H1 (cell line): ENCODE measurements at regions not wholly inside any gene's neighbourhood (a gene's known extent, or its start where the extent isn't known, plus 50 kb on each side); places are given as distances from the start of the nearest gene placed in this dataset.

Source experiments
- CTCF ChIA-PET: fragments of 300-600 bp; sonication (Branson Sonifier 250); formaldehyde crosslinking; loops from one replicate; lab custom pipeline; 2021; ENCODE audit not compliant: partially characterized antibody; lab: Charles Lee
- POLR2A ChIA-PET: fragments of 300-600 bp; sonication (Branson Sonifier 250); formaldehyde crosslinking; loops from one replicate; lab custom pipeline; 2021; ENCODE audit warnings: inconsistent platforms; ENCODE audit not compliant: partially characterized antibody; lab: Charles Lee
- DNase-seq, 2 experiments: peaks; one replicate each; pipeline versions ENCODE4 v3.0.0 to v3.0.0-alpha.2; 2010 to 2022; ENCODE audit warnings: low spot score in 2 of 2, low read depth in 1 of 2, mixed read lengths in 1 of 2
- FAIRE-seq: peaks from 2 replicates; lab custom pipeline; 2011; peaks lifted over from hg19 to GRCh38; lab: Jason Lieb, UNC
- H2AFZ ChIP-seq: 2 replicates; pipeline ENCODE4 v1.8.1; 2012; ENCODE audit warnings: low read length, inconsistent platforms
- H2AK5ac ChIP-seq: 2 replicates; pipeline ENCODE4 v1.6.1; 2013; ENCODE audit warnings: low read depth, low read length
- H2BK120ac ChIP-seq: replicated peaks from 2 replicates; pipeline ENCODE3; 2013; ENCODE audit warnings: low read depth, low read length, inconsistent platforms
- H2BK12ac ChIP-seq: 2 replicates; pipeline ENCODE4 v1.6.1; 2013; ENCODE audit warnings: low read depth, low read length
- H2BK15ac ChIP-seq: 2 replicates; pipeline ENCODE4 v1.6.1; 2013; ENCODE audit warnings: low read length
- H2BK20ac ChIP-seq: 2 replicates; pipeline ENCODE4 v1.6.1; 2013; ENCODE audit warnings: low read length
- H2BK5ac ChIP-seq: 2 replicates; pipeline ENCODE4 v1.6.1; 2013; ENCODE audit warnings: low read depth, low read length
- H3K14ac ChIP-seq: 2 replicates; pipeline ENCODE4 v1.6.1; 2013; ENCODE audit warnings: inconsistent platforms; ENCODE audit not compliant: insufficient read length
- H3K18ac ChIP-seq: 2 replicates; pipeline ENCODE4 v1.6.1; 2013; ENCODE audit warnings: low read length; ENCODE audit errors: extremely low read depth
- H3K23ac ChIP-seq: 2 replicates; pipeline ENCODE4 v1.6.1; 2013; ENCODE audit warnings: inconsistent platforms; ENCODE audit not compliant: insufficient read length
- H3K23me2 ChIP-seq: 2 replicates; pipeline ENCODE4 v1.6.1; 2013; ENCODE audit warnings: low read depth, low read length
- H3K27ac ChIP-seq: 2 replicates; pipeline ENCODE4 v1.6.1; 2011; ENCODE audit warnings: low read depth, low read length, inconsistent platforms
- H3K27me3 ChIP-seq, 4 experiments: replicated peaks in 1 of 4; 1 replicate in 1 of 4; 2 replicates in 3 of 4; pipeline versions ENCODE4 v1.6.1 to v1.8.1; 2011 to 2013; ENCODE audit warnings: low read length in 3 of 4, mild to moderate bottlenecking in 3 of 4, inconsistent platforms in 2 of 4, mixed read lengths in 2 of 4, moderate library complexity in 1 of 4; ENCODE audit not compliant: control insufficient read depth in 3 of 4, insufficient read depth in 3 of 4; ENCODE audit errors: extremely low read depth in 1 of 4
- H3K36me3 ChIP-seq, 4 experiments: 2 replicates each; pipeline versions ENCODE4 v1.6.1 to v1.8.1; 2011 to 2013; ENCODE audit warnings: mild to moderate bottlenecking in 4 of 4, low read length in 3 of 4, moderate library complexity in 2 of 4, control low read depth in 1 of 4, inconsistent platforms in 1 of 4; ENCODE audit not compliant: insufficient read depth in 4 of 4, control insufficient read depth in 2 of 4
- H3K4ac ChIP-seq: replicated peaks from 2 replicates; pipeline ENCODE3; 2013; ENCODE audit warnings: low read length, low read depth, mixed read lengths, inconsistent platforms; ENCODE audit not compliant: insufficient read length
- H3K4me1 ChIP-seq, 4 experiments: replicated peaks in 1 of 4; 1 replicate in 1 of 4; 2 replicates in 3 of 4; pipeline versions ENCODE4 v1.6.1 to v1.8.1; 2011 to 2013; ENCODE audit warnings: low read length in 3 of 4, inconsistent platforms in 2 of 4, mixed read lengths in 1 of 4; ENCODE audit not compliant: insufficient read depth in 4 of 4, control insufficient read depth in 3 of 4
- H3K4me2 ChIP-seq, 2 experiments: 2 replicates each; pipeline versions ENCODE4 v1.6.1 to v1.8.1; 2011 to 2013; ENCODE audit warnings: low read depth in 2 of 2, low read length in 2 of 2, control low read depth in 1 of 2, inconsistent platforms in 1 of 2, mild to moderate bottlenecking in 1 of 2; ENCODE audit not compliant: insufficient read depth in 1 of 2
- H3K4me3 ChIP-seq, 4 experiments: fragments of 200-600, 300-600 bp in 1 of 4; sonication (generic), shearing (Covaris generic), sonication (Bioruptor Twin) in 1 of 4; 2 replicates each; pipeline versions ENCODE4 v1.5.1 to v1.8.1; 2011 to 2016; ENCODE audit warnings: low read length in 4 of 4, low read depth in 3 of 4, control low read depth in 2 of 4, inconsistent platforms in 2 of 4, mild to moderate bottlenecking in 2 of 4, mixed read lengths in 1 of 4, moderate library complexity in 1 of 4; ENCODE audit not compliant: insufficient read depth in 2 of 4; ENCODE audit errors: extremely low read depth in 1 of 4
- H3K56ac ChIP-seq: replicated peaks from 2 replicates; pipeline ENCODE3; 2013; ENCODE audit warnings: low read depth, mild to moderate bottlenecking, mixed read lengths, low read length, inconsistent platforms; ENCODE audit not compliant: insufficient read length
- H3K79me1 ChIP-seq: 2 replicates; pipeline ENCODE4 v1.6.1; 2013; ENCODE audit warnings: low read depth, low read length, control low read depth
- H3K79me2 ChIP-seq, 2 experiments: 2 replicates each; pipeline versions ENCODE4 v1.6.1 to v1.8.1; 2012 to 2013; ENCODE audit warnings: low read length in 2 of 2, mild to moderate bottlenecking in 2 of 2, inconsistent platforms in 1 of 2; ENCODE audit not compliant: insufficient read depth in 2 of 2, control insufficient read depth in 1 of 2
- H3K9ac ChIP-seq, 4 experiments: replicated peaks in 1 of 4; 1 replicate in 1 of 4; 2 replicates in 3 of 4; pipeline versions ENCODE4 v1.6.1 to v1.8.1; 2011 to 2013; ENCODE audit warnings: low read depth in 3 of 4, low read length in 3 of 4, control low read depth in 2 of 4, mild to moderate bottlenecking in 2 of 4, moderate library complexity in 2 of 4, inconsistent platforms in 1 of 4; ENCODE audit errors: extremely low read depth in 1 of 4
- H3K9me3 ChIP-seq, 2 experiments: 2 replicates each; pipeline versions ENCODE4 v1.6.1 to v1.8.1; 2012 to 2013; ENCODE audit warnings: mild to moderate bottlenecking in 2 of 2, moderate library complexity in 2 of 2, control low read depth in 1 of 2, inconsistent platforms in 1 of 2, low read depth in 1 of 2, low read length in 1 of 2, mixed read lengths in 1 of 2; ENCODE audit not compliant: insufficient read depth in 2 of 2
- H4K20me1 ChIP-seq, 2 experiments: replicated peaks in 1 of 2; 2 replicates each; pipeline versions ENCODE3 to v1.8.1; 2011 to 2013; ENCODE audit warnings: inconsistent platforms in 2 of 2, low read length in 2 of 2, mild to moderate bottlenecking in 1 of 2; ENCODE audit not compliant: insufficient read depth in 2 of 2, control insufficient read depth in 1 of 2
- H4K5ac ChIP-seq: 2 replicates; pipeline ENCODE4 v1.6.1; 2013; ENCODE audit warnings: low read length, low read depth, mixed read lengths, inconsistent platforms; ENCODE audit not compliant: insufficient read length
- H4K8ac ChIP-seq: 2 replicates; pipeline ENCODE4 v1.8.0; 2013; ENCODE audit warnings: mild to moderate bottlenecking, moderate library complexity, low read length, inconsistent platforms; ENCODE audit not compliant: insufficient read depth; ENCODE audit errors: extremely low read depth
- H4K91ac ChIP-seq: replicated peaks from 2 replicates; pipeline ENCODE3; 2013; ENCODE audit warnings: low read length, mixed read lengths, inconsistent platforms; ENCODE audit not compliant: insufficient read length
- CHD2 ChIP-seq: IDR thresholded peaks from 2 replicates; pipeline ENCODE4 v1.6.1; 2012; ENCODE audit warnings: low read length, improper control_type of control experiment
- KDM1A ChIP-seq: fragments of 200-600, 300-600 bp; sonication (generic); IDR thresholded peaks from 2 replicates; pipeline ENCODE4 v1.7.1; 2016; ENCODE audit warnings: mild to moderate bottlenecking, low read length, borderline replicate concordance
- WGBS, 2 experiments: shearing (Covaris generic) in 1 of 2; methylation state at CpG; one replicate each; pipeline versions ENCODE4 v1.1.6 to v1.1.7; 2013 to 2015; ENCODE audit warnings: low lambda C conversion rate in 2 of 2, mixed read lengths in 2 of 2, inconsistent platforms in 1 of 2, low coverage in 1 of 2, missing lambda C conversion rate in 1 of 2; ENCODE audit not compliant: insufficient replicate concordance in 2 of 2, insufficient coverage in 1 of 2, insufficient read length in 1 of 2; ENCODE audit errors: extremely low coverage in 1 of 2, missing lambda C conversion rate in 1 of 2; 5-methylcytosine and 5-hydroxymethylcytosine counted together

DNA sequence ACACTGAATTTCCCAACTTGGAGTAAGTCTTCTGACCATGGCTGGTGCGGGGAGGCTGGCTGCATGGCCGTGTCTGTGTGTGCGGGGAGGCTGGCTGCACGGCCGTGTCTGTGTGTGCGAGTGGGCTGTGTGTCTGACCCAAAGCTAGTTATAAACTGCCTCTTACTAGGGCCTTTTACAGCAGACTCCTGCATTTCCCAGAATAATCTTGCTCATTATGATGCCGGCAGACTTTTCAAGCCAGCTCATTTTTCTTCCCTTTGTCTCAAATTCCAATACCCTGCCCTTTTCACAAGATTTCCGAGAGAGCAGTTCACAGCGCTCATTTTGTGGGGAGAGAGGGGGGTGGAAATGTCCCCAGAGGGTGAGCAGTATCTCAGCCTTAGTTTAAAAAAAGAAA, 470.7 kb upstream of the BRINP1 start:
- Histone ChIP-seq H2BK12ac (0 out of 2 replicates have a peak overlapping the region, but pooled peaks have one; percentile 10), H3K27me3 (no peaks in the 10 kb centered on the region), H2BK15ac (no peak overlapping the region), H2AK5ac (no peak overlapping the region), H2BK120ac (no peak overlapping the region), H3K27ac (no peak overlapping the region), H2AFZ (peak overlapping the region; percentile 40; the same call in 1 of the 2 replicates), H2BK20ac (no peak overlapping the region), H3K79me1 (no peaks in the 10 kb centered on the region), H3K56ac (no peak overlapping the region), H4K8ac (no peak overlapping the region), H3K4me2 (no peak overlapping the region), H3K4me1 (peaks cover 0 to 2% (median 0%) of the 10 kb centered on the region in 4 experiments; a peak in 1 of 7 replicates), H3K18ac (no peak overlapping the region), H4K20me1 (no peaks in the 10 kb centered on the region), H3K23me2 (peaks cover 1% of the 10 kb centered on the region; the same call in 1 of the 2 replicates), H3K14ac (no peak overlapping the region), H4K5ac (no peak overlapping the region), H3K9ac (no peak overlapping the region), H3K4ac (no peak overlapping the region), H3K23ac (no peak overlapping the region), H3K9me3 (no peaks in the 10 kb centered on the region), H3K36me3 (no peaks in the 10 kb centered on the region), H4K91ac (no peak overlapping the region), H3K4me3 (no peak overlapping the region), H2BK5ac (no peak overlapping the region), H3K79me2 (no peaks in the 10 kb centered on the region)
- DNase-seq (no peak), FAIRE-seq (no peak)
- CTCF ChIA-PET, result interaction anchor here (0.6 to 1.0 kb wide), 2 partner anchors 38 to 317 kb away, joined by 3 to 4 read pairs; no protein-coding TSS in a partner anchor
- WGBS, 2 experiments, result 91% methylated on average over 9 of the region's 9 CpGs; no CpG with 5 or more reads in 1 of the 2 experiments
- TF ChIP-seq KDM1A, result no peak
- no peak for TF ChIP-seq CHD2
- POLR2A ChIA-PET, result no interaction called here
